GM12878 (cell line): ENCODE measurements at regions not wholly inside any gene's neighbourhood (a gene's known extent, or its start where the extent isn't known, plus 50 kb on each side); places are given as distances from the start of the nearest gene placed in this dataset.

Experiments
- ATAC-seq: fragments of 200-7000 bp; cut with Tn5 transposase; 3 replicates; pipeline ENCODE4 v1.9.1; 2020; ENCODE audit warnings: mild to moderate bottlenecking, moderate library complexity
- BruUV-seq: library from RNA; stranded (reverse); fragments of 400-500 nt; replicated peaks from 2 replicates; lab custom pipeline; 2021; lab: Mats Ljungman, UMichigan
- CTCF ChIA-PET: fragments of 300-600 bp; sonication (Branson Sonifier 250); formaldehyde crosslinking; extraction: SDS; loops from one replicate; lab custom pipeline; 2021; ENCODE audit warnings: inconsistent platforms; lab: Yijun Ruan, JAX
- POLR2A ChIA-PET: fragments of 350-600 bp; formaldehyde crosslinking; extraction: SDS; loops from one replicate; lab custom pipeline; 2021; ENCODE audit warnings: inconsistent platforms; lab: Charles Lee
- RAD21 ChIA-PET: fragments of 300-600 bp; sonication (Branson Sonifier 250); formaldehyde crosslinking; loops from one replicate; lab custom pipeline; 2023; ENCODE audit warnings: antibody characterized with exemption; ENCODE audit not compliant: unreplicated experiment; lab: Charles Lee
- SMC1A ChIA-PET: fragments of 300-600 bp; sonication (Branson Sonifier 250); formaldehyde crosslinking; loops from one replicate; lab custom pipeline; 2023; ENCODE audit not compliant: unreplicated experiment, uncharacterized antibody; lab: Charles Lee
- DNase-seq: peaks from one replicate; pipeline ENCODE4 v3.0.0-alpha.2; 2011; ENCODE audit warnings: low read depth, low spot score
- FAIRE-seq: peaks from 3 replicates; lab custom pipeline; 2011; peaks lifted over from hg19 to GRCh38; lab: Jason Lieb, UNC
- H2AFZ ChIP-seq: 2 replicates; pipeline ENCODE4 v1.6.0; 2011; ENCODE audit warnings: low read depth, low read length, control low read depth; ENCODE audit not compliant: control insufficient read depth
- H3K27ac ChIP-seq: 2 replicates; pipeline ENCODE4 v1.5.1; 2011; ENCODE audit warnings: control low read depth; ENCODE audit not compliant: control insufficient read depth, insufficient read depth
- H3K27me3 ChIP-seq, 2 experiments: replicated peaks in 1 of 2; 2 replicates each; pipeline versions ENCODE4 v1.6.0 to v1.6.1; 2011; ENCODE audit warnings: low read length in 1 of 2; ENCODE audit not compliant: control insufficient read depth in 2 of 2, insufficient read depth in 2 of 2
- H3K36me3 ChIP-seq, 2 experiments: 2 replicates each; pipeline ENCODE4 v1.5.1; 2011; ENCODE audit warnings: low read length in 1 of 2; ENCODE audit not compliant: control insufficient read depth in 2 of 2, insufficient read depth in 2 of 2
- H3K4me1 ChIP-seq: 2 replicates; pipeline ENCODE4 v1.6.1; 2011; ENCODE audit warnings: mild to moderate bottlenecking, low read length, moderate library complexity, mixed read lengths; ENCODE audit not compliant: control insufficient read depth, insufficient read depth
- H3K4me2 ChIP-seq: 2 replicates; pipeline ENCODE4 v1.6.0; 2011; ENCODE audit warnings: control low read depth; ENCODE audit not compliant: control insufficient read depth, insufficient read depth
- H3K4me3 ChIP-seq: fragments of 200-600 bp; sonication (generic); 2 replicates; pipeline ENCODE4 v1.5.1; 2016
- H3K79me2 ChIP-seq: 2 replicates; pipeline ENCODE4 v1.6.0; 2011; ENCODE audit warnings: low read length; ENCODE audit not compliant: control insufficient read depth, insufficient read depth
- H3K9ac ChIP-seq: 2 replicates; pipeline ENCODE4 v1.8.0; 2011; ENCODE audit warnings: low read length, control low read depth, mixed read lengths; ENCODE audit not compliant: control insufficient read depth, insufficient read depth
- H3K9me3 ChIP-seq: replicated peaks from 3 replicates; pipeline ENCODE4 v1.5.1; 2011; ENCODE audit warnings: mild to moderate bottlenecking, low read length; ENCODE audit not compliant: control insufficient read depth, insufficient read depth
- H4K20me1 ChIP-seq: 2 replicates; pipeline ENCODE4 v1.6.0; 2011; ENCODE audit not compliant: control insufficient read depth, insufficient read depth
- BACH1 ChIP-seq: fragments of 450-650 bp; IDR thresholded peaks from 2 replicates; pipeline ENCODE4 v1.6.1; 2017; ENCODE audit warnings: mild to moderate bottlenecking, borderline replicate concordance
- CBX3 ChIP-seq: fragments of 200-600 bp; sonication (generic); IDR thresholded peaks from 2 replicates; pipeline ENCODE4 v1.6.1; 2016; ENCODE audit warnings: low read depth, borderline replicate concordance
- CBX5 ChIP-seq: sonication (generic); IDR thresholded peaks from 2 replicates; pipeline ENCODE4 v1.6.1; 2016; ENCODE audit warnings: low read depth, moderate library complexity, mild to moderate bottlenecking, inconsistent platforms
- EGR1 ChIP-seq, 2 experiments: IDR thresholded peaks; 1 replicate in 1 of 2; 2 replicates in 1 of 2; pipeline ENCODE4 v1.6.1; 2011 to 2012; ENCODE audit warnings: low read depth in 2 of 2, low read length in 2 of 2, borderline replicate concordance in 1 of 2, mild to moderate bottlenecking in 1 of 2, moderate library complexity in 1 of 2
- ETV6 ChIP-seq, 2 experiments: fragments of 450-650 bp in 1 of 2; IDR thresholded peaks in 1 of 2; conservative IDR thresholded peaks in 1 of 2; 2 replicates each; pipeline ENCODE4 v1.6.1; 2014; ENCODE audit warnings: antibody characterized with exemption in 1 of 2, borderline replicate concordance in 1 of 2, low read depth in 1 of 2, mild to moderate bottlenecking in 1 of 2, moderate library complexity in 1 of 2
- KAT2A ChIP-seq: conservative IDR thresholded peaks from 2 replicates; pipeline ENCODE4 v1.6.1; 2011; ENCODE audit warnings: low read depth, low read length; ENCODE audit not compliant: control insufficient read depth
- MTA3 ChIP-seq: IDR thresholded peaks from 2 replicates; pipeline ENCODE4 v1.6.1; 2012; ENCODE audit warnings: low read length, inconsistent platforms, borderline replicate concordance
- RUNX3 ChIP-seq: IDR thresholded peaks from 2 replicates; pipeline ENCODE4 v1.6.1; 2012; ENCODE audit warnings: low read length, inconsistent platforms
- SPI1 ChIP-seq: IDR thresholded peaks from 2 replicates; pipeline ENCODE4 v1.6.1; 2011; ENCODE audit warnings: low read depth, mild to moderate bottlenecking, low read length, moderate library complexity, borderline replicate concordance; ENCODE audit not compliant: insufficient read depth
- TCF3 ChIP-seq: IDR thresholded peaks from 2 replicates; pipeline ENCODE4 v1.6.1; 2012; ENCODE audit warnings: low read depth, mild to moderate bottlenecking, low read length, borderline replicate concordance; ENCODE audit not compliant: insufficient read depth
- ZBTB33 ChIP-seq: fragments of 450-650 bp; IDR thresholded peaks from 2 replicates; pipeline ENCODE4 v1.6.1; 2017; ENCODE audit warnings: mild to moderate bottlenecking
- in situ Hi-C: fragments of 300-500 bp; cut with MboI; formaldehyde crosslinking; loops from 9 replicates; pipeline ENCODE4 v1.14.3; 2018; ENCODE audit warnings: mixed read lengths
- intact Hi-C: fragments of 100-400 bp; cut with micrococcal nuclease; formaldehyde crosslinking; loops from one replicate; pipeline ENCODE4 v1.14.2; 2022; ENCODE audit not compliant: unreplicated experiment
- TF ChIP-seq, protein P1 (sequence below): IDR thresholded peaks from 2 replicates; pipeline ENCODE4 v1.6.1; 2011; ENCODE audit warnings: borderline replicate concordance, low read depth, mild to moderate bottlenecking, moderate library complexity, low read length; ENCODE audit not compliant: insufficient read depth, poor library complexity, severe bottlenecking
- TF ChIP-seq, protein P2 (sequence below): fragments of 450-650 bp; IDR thresholded peaks from 2 replicates; pipeline ENCODE4 v1.6.1; 2018; ENCODE audit warnings: borderline replicate concordance, mild to moderate bottlenecking; ENCODE audit not compliant: partially characterized antibody
- TF ChIP-seq, protein P3 (sequence below): fragments of 450-650 bp; IDR thresholded peaks from 2 replicates; pipeline ENCODE4 v1.6.1; 2014; ENCODE audit warnings: mild to moderate bottlenecking

- TF ChIP-seq, protein P1, sequence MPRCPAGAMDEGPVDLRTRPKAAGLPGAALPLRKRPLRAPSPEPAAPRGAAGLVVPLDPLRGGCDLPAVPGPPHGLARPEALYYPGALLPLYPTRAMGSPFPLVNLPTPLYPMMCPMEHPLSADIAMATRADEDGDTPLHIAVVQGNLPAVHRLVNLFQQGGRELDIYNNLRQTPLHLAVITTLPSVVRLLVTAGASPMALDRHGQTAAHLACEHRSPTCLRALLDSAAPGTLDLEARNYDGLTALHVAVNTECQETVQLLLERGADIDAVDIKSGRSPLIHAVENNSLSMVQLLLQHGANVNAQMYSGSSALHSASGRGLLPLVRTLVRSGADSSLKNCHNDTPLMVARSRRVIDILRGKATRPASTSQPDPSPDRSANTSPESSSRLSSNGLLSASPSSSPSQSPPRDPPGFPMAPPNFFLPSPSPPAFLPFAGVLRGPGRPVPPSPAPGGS, result no peak
- no peak for TF ChIP-seq SPI1
- TF ChIP-seq BACH1, result no peak
- no peak for TF ChIP-seq ETV6 (conservative IDR thresholded peaks at IDR 0.05 in 1 of 2, IDR thresholded peaks at IDR 0.05 in 1 of 2; ENCODE audit: borderline replicate concordance in 1 of 2, low read depth in 1 of 2)
- no peak for TF ChIP-seq ZBTB33
Measured at GRCh38 chr7:42590771-42591310, 321.0 kb downstream of the C7orf25 start (continued).

DNA sequence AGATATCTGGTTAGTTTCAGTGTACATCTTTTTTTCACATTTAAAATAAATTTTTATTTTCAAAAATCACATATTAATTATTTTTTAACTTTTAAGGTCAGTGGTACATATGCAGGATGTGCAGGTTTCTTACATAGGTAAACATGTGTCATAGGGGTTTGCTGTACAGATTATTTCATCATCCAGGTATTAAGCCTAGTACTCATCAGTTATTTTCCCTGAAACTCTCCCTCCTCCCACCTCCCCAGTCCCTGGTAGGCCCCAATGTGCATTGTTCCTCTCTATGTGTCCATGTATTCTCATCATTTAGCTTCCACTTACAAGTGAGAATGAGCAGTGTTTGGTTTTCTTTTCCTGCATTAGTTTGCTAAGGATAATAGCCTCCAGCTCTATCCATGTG lies 323.0 kb downstream of the C7orf25 start:
- no peak overlapping the region for H3K4me3 ChIP-seq
- SMC1A ChIA-PET, result no interaction called here
- POLR2A ChIA-PET, result no interaction called here
- H3K4me1 ChIP-seq, result no peaks in the 10 kb centered on the region
- no peaks in the 10 kb centered on the region for H3K79me2 ChIP-seq
- no peaks in the 10 kb centered on the region for H3K9me3 ChIP-seq
- no peak overlapping the region for H3K9ac ChIP-seq
- H4K20me1 ChIP-seq, result no peaks in the 10 kb centered on the region
- CTCF ChIA-PET, result no interaction called here
- DNase-seq (no peak), ATAC-seq (no peak), FAIRE-seq (no peak)
- H2AFZ ChIP-seq, result no peak overlapping the region
- H3K4me2 ChIP-seq, result no peak overlapping the region
- no peaks in the 10 kb centered on the region for H3K27me3 ChIP-seq
- BruUV-seq, result no TSS peak
- in situ Hi-C loops (no loop called here), intact Hi-C loops (no loop called here)
- no peak overlapping the region for H3K27ac ChIP-seq
- RAD21 ChIA-PET, result no interaction called here
- H3K36me3 ChIP-seq, result no peaks in the 10 kb centered on the region
- no peak for TF ChIP-seq KAT2A
- TF ChIP-seq CBX5, result no peak
- no peak for TF ChIP-seq EGR1 (IDR thresholded peaks at IDR 0.05; ENCODE audit: borderline replicate concordance in 1 of 2, low read depth in 2 of 2, low read length in 2 of 2)
- TF ChIP-seq TCF3, result no peak
- TF ChIP-seq RUNX3, result no peak
- no peak for TF ChIP-seq CBX3
- TF ChIP-seq, protein P2, sequence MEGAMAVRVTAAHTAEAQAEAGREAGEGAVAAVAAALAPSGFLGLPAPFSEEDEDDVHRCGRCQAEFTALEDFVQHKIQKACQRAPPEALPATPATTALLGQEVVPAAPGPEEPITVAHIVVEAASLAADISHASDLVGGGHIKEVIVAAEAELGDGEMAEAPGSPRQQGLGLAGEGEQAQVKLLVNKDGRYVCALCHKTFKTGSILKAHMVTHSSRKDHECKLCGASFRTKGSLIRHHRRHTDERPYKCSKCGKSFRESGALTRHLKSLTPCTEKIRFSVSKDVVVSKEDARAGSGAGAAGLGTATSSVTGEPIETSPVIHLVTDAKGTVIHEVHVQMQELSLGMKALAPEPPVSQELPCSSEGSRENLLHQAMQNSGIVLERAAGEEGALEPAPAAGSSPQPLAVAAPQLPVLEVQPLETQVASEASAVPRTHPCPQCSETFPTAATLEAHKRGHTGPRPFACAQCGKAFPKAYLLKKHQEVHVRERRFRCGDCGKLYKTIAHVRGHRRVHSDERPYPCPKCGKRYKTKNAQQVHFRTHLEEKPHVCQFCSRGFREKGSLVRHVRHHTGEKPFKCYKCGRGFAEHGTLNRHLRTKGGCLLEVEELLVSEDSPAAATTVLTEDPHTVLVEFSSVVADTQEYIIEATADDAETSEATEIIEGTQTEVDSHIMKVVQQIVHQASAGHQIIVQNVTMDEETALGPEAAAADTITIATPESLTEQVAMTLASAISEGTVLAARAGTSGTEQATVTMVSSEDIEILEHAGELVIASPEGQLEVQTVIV, result no peak
- TF ChIP-seq, protein P3, sequence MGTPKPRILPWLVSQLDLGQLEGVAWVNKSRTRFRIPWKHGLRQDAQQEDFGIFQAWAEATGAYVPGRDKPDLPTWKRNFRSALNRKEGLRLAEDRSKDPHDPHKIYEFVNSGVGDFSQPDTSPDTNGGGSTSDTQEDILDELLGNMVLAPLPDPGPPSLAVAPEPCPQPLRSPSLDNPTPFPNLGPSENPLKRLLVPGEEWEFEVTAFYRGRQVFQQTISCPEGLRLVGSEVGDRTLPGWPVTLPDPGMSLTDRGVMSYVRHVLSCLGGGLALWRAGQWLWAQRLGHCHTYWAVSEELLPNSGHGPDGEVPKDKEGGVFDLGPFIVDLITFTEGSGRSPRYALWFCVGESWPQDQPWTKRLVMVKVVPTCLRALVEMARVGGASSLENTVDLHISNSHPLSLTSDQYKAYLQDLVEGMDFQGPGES, result no peak
- TF ChIP-seq MTA3, result no peak
